ENCODE measurements at regions not wholly inside any gene's neighbourhood (a gene's known extent, or its start where the extent isn't known, plus 50 kb on each side); places are given as distances from the start of the nearest gene placed in this dataset.

GRCh38 chr18:59061914-59062642 is 77.6 kb upstream of the SEC11C start:
- H3K27ac Mint-ChIP-seq (ENCODE audit: unreplicated experiment), result no peak overlapping the region
- no peaks in the 10 kb centered on the region for H3K27me3 Mint-ChIP-seq (ENCODE audit: low read depth)
- no peak for DNase-seq (ENCODE audit: low read depth, low spot score)
- peaks cover under 1% of the 10 kb centered on the region for H3K4me1 Mint-ChIP-seq
- H3K4me3 Mint-ChIP-seq, result no peak overlapping the region
- no peaks in the 10 kb centered on the region for H3K9me3 Mint-ChIP-seq
- no peaks in the 10 kb centered on the region for H3K36me3 Mint-ChIP-seq (ENCODE audit: low read depth)
- no peak for TF ChIP-seq CTCF (conservative IDR thresholded peaks at IDR 0.05)

- H3K9me3 Mint-ChIP-seq, result no peaks in the 10 kb centered on the region
- H3K4me3 Mint-ChIP-seq, result no peak overlapping the region
- DNase-seq (ENCODE audit: low read depth, low spot score), result no peak
- no peaks in the 10 kb centered on the region for H3K36me3 Mint-ChIP-seq (ENCODE audit: low read depth)
- H3K27me3 Mint-ChIP-seq (ENCODE audit: low read depth), result no peaks in the 10 kb centered on the region
- no peak overlapping the region for H3K27ac Mint-ChIP-seq (ENCODE audit: unreplicated experiment)
- no peak for TF ChIP-seq CTCF (conservative IDR thresholded peaks at IDR 0.05)
- no peaks in the 10 kb centered on the region for H3K4me1 Mint-ChIP-seq
These were observed 77.1 kb upstream of the SEC11C start for GRCh38 chr18:59062643-59063006.

GRCh38 chr18:59063300-59063906 is 76.3 kb upstream of the SEC11C start:
- Mint-ChIP-seq H3K4me3 (no peak overlapping the region), H3K27ac (ENCODE audit: unreplicated experiment) (no peak overlapping the region), H3K9me3 (no peaks in the 10 kb centered on the region), H3K4me1 (no peaks in the 10 kb centered on the region), H3K27me3 (ENCODE audit: low read depth) (no peaks in the 10 kb centered on the region), H3K36me3 (ENCODE audit: low read depth) (no peaks in the 10 kb centered on the region)
- DNase-seq (ENCODE audit: low read depth, low spot score), result no peak
- TF ChIP-seq CTCF (conservative IDR thresholded peaks at IDR 0.05), result no peak

- Mint-ChIP-seq H3K4me3 (no peak overlapping the region), H3K27ac (ENCODE audit: unreplicated experiment) (no peak overlapping the region), H3K36me3 (ENCODE audit: low read depth) (no peaks in the 10 kb centered on the region), H3K4me1 (no peaks in the 10 kb centered on the region), H3K27me3 (ENCODE audit: low read depth) (no peaks in the 10 kb centered on the region), H3K9me3 (no peaks in the 10 kb centered on the region)
- no peak for TF ChIP-seq CTCF (conservative IDR thresholded peaks at IDR 0.05)
- DNase-seq (ENCODE audit: low read depth, low spot score), result no peak
These were observed 75.8 kb upstream of the SEC11C start for GRCh38 chr18:59063912-59064311.

- DNase-seq (ENCODE audit: low read depth, low spot score), result no peak
- no peaks in the 10 kb centered on the region for H3K9me3 Mint-ChIP-seq
- H3K4me3 Mint-ChIP-seq, result no peak overlapping the region
- H3K36me3 Mint-ChIP-seq (ENCODE audit: low read depth), result no peaks in the 10 kb centered on the region
- H3K27me3 Mint-ChIP-seq (ENCODE audit: low read depth), result no peaks in the 10 kb centered on the region
- H3K4me1 Mint-ChIP-seq, result no peaks in the 10 kb centered on the region
- TF ChIP-seq CTCF (conservative IDR thresholded peaks at IDR 0.05), result no peak
- no peak overlapping the region for H3K27ac Mint-ChIP-seq (ENCODE audit: unreplicated experiment)
These were observed 74.0 kb upstream of the SEC11C start for GRCh38 chr18:59065684-59066083.

All from neural crest cell (in vitro differentiated cells).